Lung (tissue), 11 donors: ENCODE measurements at regions not wholly inside any gene's neighbourhood (a gene's known extent, or its start where the extent isn't known, plus 50 kb on each side); places are given as distances from the start of the nearest gene placed in this dataset.
A peak's percentile ranks its signal among the peaks of the same experiment; 100 is the strongest.

Experiments used
- ATAC-seq: fragments of 200-7000 bp; cut with Tn5 transposase; one replicate; pipeline ENCODE4 v1.9.1; 2020; ENCODE audit warnings: moderate number of reproducible peaks; ENCODE audit not compliant: insufficient read depth, low FRiP score
- DNase-seq, 3 donors: peaks; one replicate each; pipeline ENCODE4 v3.0.0-alpha.2; 2013 to 2017
- H3K27ac ChIP-seq, 2 donors: one replicate each; pipeline ENCODE4 v1.5.1; 2013; ENCODE audit warnings: mild to moderate bottlenecking in 2 of 2, moderate library complexity in 2 of 2, control low read depth in 1 of 2, inconsistent platforms in 1 of 2, low read depth in 1 of 2, low read length in 1 of 2
- H3K27me3 ChIP-seq, 3 donors: one replicate each; pipeline ENCODE4 v1.5.1; 2013; ENCODE audit warnings: low read length in 2 of 3; ENCODE audit not compliant: control insufficient read depth in 3 of 3, insufficient read depth in 3 of 3
- H3K36me3 ChIP-seq, 4 donors: one replicate each; pipeline ENCODE4 v1.5.1; 2013; ENCODE audit warnings: low read length in 4 of 4, mild to moderate bottlenecking in 1 of 4, moderate library complexity in 1 of 4; ENCODE audit not compliant: control insufficient read depth in 4 of 4, insufficient read depth in 4 of 4
- H3K4me1 ChIP-seq, 5 donors: one replicate each; pipeline ENCODE4 v1.5.1; 2013; ENCODE audit warnings: low read length in 5 of 5, mild to moderate bottlenecking in 2 of 5, moderate library complexity in 1 of 5; ENCODE audit not compliant: control insufficient read depth in 5 of 5, insufficient read depth in 5 of 5
- H3K4me3 ChIP-seq: one replicate; pipeline ENCODE4 v1.5.1; 2013; ENCODE audit warnings: mild to moderate bottlenecking, control low read depth, moderate library complexity
- H3K9ac ChIP-seq, 2 donors: one replicate each; pipeline ENCODE4 v1.5.1; 2013; ENCODE audit warnings: low read length in 2 of 2, control low read depth in 1 of 2; ENCODE audit not compliant: insufficient read depth in 1 of 2
- H3K9me3 ChIP-seq, 4 donors: one replicate each; pipeline ENCODE4 v1.5.1; 2013; ENCODE audit warnings: low read length in 3 of 4, mild to moderate bottlenecking in 1 of 4, moderate library complexity in 1 of 4; ENCODE audit not compliant: control insufficient read depth in 4 of 4, insufficient read depth in 3 of 4
- CTCF ChIP-seq: IDR thresholded peaks from 2 replicates; pipeline ENCODE4 v1.5.1; 2012; ENCODE audit warnings: mild to moderate bottlenecking; ENCODE audit errors: control extremely low read depth, extremely low read depth
- WGBS, 2 donors: extraction: QIAGEN DNeasy Blood & Tissue Kit; methylation state at CpG; one replicate each; pipeline ENCODE4 v1.1.7; 2013; 5-methylcytosine and 5-hydroxymethylcytosine counted together
- donor health status: control.
- donor health status: control.
- donor health status: Bipolar disorder and iron deficiency.
- donor health status: healthy.
- donor health status: DM: yes; HTN: yes; CAD: no.

- peaks cover 0 to 38% (median 15%) of the 10 kb centered on the region in 5 donors for H3K4me1 ChIP-seq
- no peaks in the 10 kb centered on the region for H3K27me3 ChIP-seq
- ATAC-seq (no peak), DNase-seq (peak in 1 of 3 donors; percentile 74)
- TF ChIP-seq CTCF = no peak
- 70 to 83% methylated on average over 1 of the region's 1 CpG for WGBS, 2 donors
- no peak overlapping the region for H3K4me3 ChIP-seq
- H3K9me3 ChIP-seq = peaks cover 0 to 5% (median 2%) of the 10 kb centered on the region in 4 donors
- H3K27ac ChIP-seq = no peak overlapping the region
- H3K9ac ChIP-seq = no peak overlapping the region
- no peaks in the 10 kb centered on the region for H3K36me3 ChIP-seq
These were observed 241.5 kb downstream of the WDR11 start for GRCh38 chr10:121092720-121093095.

- peaks cover 0 to 67% (median 23%) of the 10 kb centered on the region in 5 donors for H3K4me1 ChIP-seq
- peak; percentile 68 to 80 (median 75) for DNase-seq
- H3K27ac ChIP-seq = peak overlapping the region in 1 of 2 donors; percentile 80
- no peak overlapping the region for H3K4me3 ChIP-seq
- no peak overlapping the region for H3K9ac ChIP-seq
- no peaks in the 10 kb centered on the region for H3K27me3 ChIP-seq
- peak; percentile 21 for ATAC-seq
- TF ChIP-seq CTCF = no peak
- peaks cover 0 to 5% (median 3%) of the 10 kb centered on the region in 4 donors for H3K9me3 ChIP-seq
- no peaks in the 10 kb centered on the region for H3K36me3 ChIP-seq
- 61 to 80% methylated on average over 8 of the region's 8 CpGs for WGBS, 2 donors
These were observed 245.7 kb downstream of the WDR11 start for GRCh38 chr10:121096617-121097431.

GRCh38 chr10:121098211-121098610 is 247.0 kb downstream of the WDR11 start:
- DNase-seq = no peak
- peaks cover 0 to 5% (median 3%) of the 10 kb centered on the region in 4 donors for H3K9me3 ChIP-seq
- TF ChIP-seq CTCF = no peak
- H3K4me1 ChIP-seq = peaks cover 0 to 62% (median 17%) of the 10 kb centered on the region in 5 donors
- ATAC-seq = no peak
- no peaks in the 10 kb centered on the region for H3K36me3 ChIP-seq
- no peak overlapping the region for H3K27ac ChIP-seq
- no peaks in the 10 kb centered on the region for H3K27me3 ChIP-seq
- no peak overlapping the region for H3K9ac ChIP-seq
- 54 to 80% methylated on average over 3 of the region's 3 CpGs for WGBS, 2 donors
- no peak overlapping the region for H3K4me3 ChIP-seq
